Esophagus mucosa (tissue), 1 donor: ENCODE measurements at regions not wholly inside any gene's neighbourhood (a gene's known extent, or its start where the extent isn't known, plus 50 kb on each side); places are given as distances from the start of the nearest gene placed in this dataset.
"Not testable (repeated sequence)": the region's sequence is repeated elsewhere in the genome, so short reads cannot be mapped to it uniquely, and the experiment has no call there.

Experiments used
- ATAC-seq: fragments of 200-7000 bp; cut with Tn5 transposase; one replicate; pipeline ENCODE4 v1.9.1; 2020
- donor health status: DM: yes; HTN: yes; CAD: no.

- no peak for ATAC-seq
These were observed 360.6 kb upstream of the ANKRD30A start for GRCh38 chr10:36764823-36765222.

GRCh38 chr10:36761121-36761520, 364.3 kb upstream of the ANKRD30A start:
- no peak for ATAC-seq

DNA sequence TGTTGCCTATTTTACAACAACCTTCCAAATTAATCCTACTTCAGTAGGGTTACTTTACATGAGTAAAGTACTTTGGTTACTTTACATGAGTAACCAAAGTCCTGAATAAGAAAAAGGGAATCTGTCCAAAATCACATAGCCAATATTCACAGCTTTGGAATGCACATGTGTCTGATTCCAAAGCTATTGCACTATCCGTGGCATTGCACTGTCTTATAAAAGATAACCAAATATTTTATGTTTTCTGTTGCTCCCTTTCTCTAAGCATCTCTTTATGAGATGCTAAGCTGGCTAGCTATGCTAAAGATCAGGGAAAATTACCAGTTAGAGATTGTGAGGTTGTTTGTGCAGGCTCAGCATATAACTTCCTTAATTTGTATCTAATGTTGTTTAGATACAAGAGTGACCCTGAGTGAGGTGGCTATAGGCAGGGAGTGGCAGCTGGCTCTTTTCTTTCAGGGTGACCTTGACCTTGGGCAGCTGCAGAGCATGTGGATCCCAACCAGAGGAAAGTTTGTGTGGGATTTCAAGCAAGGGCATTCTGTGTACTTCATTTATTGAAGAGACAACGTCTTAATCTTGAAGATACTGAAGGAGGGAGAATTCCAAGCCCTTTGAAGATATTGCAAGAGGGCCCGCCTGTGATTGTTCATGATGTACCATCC, 366.1 kb upstream of the ANKRD30A start:
- no peak for ATAC-seq

GRCh38 chr10:36748128-36748871, 377.1 kb upstream of the ANKRD30A start:
- no peak for ATAC-seq

GRCh38 chr10:36739884-36740445, 385.4 kb upstream of the ANKRD30A start:
- ATAC-seq: no peak

- no peak for ATAC-seq
These were observed 386.5 kb upstream of the ANKRD30A start for GRCh38 chr10:36738738-36739431.

DNA sequence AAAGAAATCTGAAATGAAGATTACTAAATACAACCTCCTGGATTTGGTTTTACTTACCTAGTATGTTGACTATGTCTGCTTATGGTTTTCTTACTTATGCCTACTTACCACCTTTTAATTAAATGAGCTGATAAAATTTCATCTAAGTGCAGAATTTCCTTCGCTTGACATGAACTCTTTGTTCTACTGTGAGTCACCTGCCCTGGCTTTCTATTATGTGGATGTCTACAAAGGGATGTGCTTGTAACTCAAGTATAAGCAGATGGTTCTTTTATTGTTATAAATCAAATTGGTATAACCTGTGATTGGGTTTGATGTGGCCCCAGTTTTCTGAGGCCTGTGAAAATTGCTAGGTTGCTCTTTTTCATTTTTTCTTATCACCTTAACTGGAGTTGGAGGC, 389.1 kb upstream of the ANKRD30A start:
- ATAC-seq: no peak

DNA sequence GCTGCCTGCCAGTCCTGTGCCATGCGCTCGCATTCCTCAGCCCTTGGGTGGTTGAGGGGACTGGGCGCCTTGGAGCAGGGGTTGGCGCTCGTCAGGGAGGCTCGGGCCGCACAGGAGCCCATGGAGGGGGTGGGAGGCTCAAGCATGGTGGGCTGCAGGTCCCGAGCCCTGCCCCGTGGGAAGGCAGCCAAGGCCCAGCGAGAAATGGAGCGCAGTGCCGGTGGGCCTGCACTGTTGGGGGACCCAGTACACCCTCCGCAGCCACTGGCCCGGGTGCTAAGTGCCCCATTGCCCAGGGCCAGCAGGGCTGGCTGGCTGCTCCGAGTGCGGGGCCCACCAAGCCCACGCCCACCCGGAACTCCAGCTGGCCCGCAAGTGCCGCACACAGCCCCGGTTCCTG, 390.8 kb upstream of the ANKRD30A start:
- ATAC-seq: not testable (repeated sequence)

- ATAC-seq: no peak
These were observed 395.1 kb upstream of the ANKRD30A start for GRCh38 chr10:36730316-36730715.

GRCh38 chr10:36728626-36729025, 396.8 kb upstream of the ANKRD30A start:
- ATAC-seq: no peak

DNA sequence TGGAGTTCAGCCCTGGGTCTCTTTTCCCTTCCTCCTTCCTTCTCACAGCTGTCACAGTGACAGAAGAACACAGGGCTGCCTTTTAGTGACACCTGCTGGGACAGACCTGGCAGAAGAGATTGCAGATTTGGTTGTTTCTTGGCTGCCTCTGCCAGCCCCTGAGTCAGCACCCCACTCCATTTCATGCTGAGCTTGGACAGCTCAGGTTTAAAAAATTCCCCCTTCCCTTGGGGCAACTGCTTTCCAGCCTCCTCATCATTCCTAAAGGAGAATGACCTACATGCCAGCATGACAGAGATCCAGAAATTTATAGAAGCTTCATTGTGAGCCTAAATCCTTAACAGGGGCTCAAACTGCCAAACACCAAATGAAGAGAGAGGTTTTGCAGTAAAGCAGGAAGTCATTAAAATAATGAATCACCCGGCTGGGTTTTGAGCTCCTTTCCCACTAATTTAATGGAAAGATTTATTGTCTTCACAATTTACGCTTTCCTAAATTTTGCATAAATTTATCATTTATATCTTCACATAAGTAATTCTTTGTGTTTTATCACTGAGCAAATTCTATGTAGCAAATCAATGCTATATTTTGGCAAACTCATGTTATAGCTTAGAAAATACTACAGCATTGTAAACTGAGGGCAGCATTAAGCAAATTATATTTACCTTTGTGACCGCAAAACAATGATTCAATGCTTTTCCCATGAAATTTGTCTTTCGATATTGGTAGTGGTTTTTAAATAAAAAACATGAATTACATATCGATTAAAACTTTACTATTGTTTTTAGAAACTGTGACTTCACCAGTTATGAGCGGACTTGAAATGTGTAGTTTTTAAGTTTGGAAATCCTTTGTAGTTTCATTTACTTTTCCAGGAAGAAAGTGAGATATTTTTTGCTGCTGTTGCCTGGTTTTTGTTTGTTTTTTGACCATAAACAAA, 399.5 kb upstream of the ANKRD30A start:
- no peak for ATAC-seq

- no peak for ATAC-seq
These were observed 402.6 kb upstream of the ANKRD30A start for GRCh38 chr10:36722777-36723176.

DNA sequence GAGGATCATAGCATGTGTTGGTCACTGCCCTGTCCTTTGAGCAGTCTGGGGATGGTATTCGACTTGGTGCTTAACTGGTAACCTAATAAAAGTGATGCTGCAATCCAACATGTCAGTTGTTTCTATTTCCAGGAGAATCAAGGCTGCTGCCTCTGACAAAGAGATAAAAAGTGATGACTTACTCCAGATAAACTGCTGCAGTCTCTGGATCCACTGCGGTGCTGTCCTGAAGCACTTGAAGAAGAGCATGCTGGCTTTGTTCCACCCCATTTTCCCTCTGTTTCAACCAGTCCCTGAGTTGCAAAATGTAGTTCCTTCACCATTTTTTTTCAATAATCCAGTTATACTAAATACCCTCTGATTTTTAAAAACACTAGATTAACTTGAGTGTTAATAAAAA, 403.5 kb upstream of the ANKRD30A start:
- ATAC-seq: no peak

GRCh38 chr10:36720895-36721294, 404.5 kb upstream of the ANKRD30A start:
- ATAC-seq: no peak

DNA sequence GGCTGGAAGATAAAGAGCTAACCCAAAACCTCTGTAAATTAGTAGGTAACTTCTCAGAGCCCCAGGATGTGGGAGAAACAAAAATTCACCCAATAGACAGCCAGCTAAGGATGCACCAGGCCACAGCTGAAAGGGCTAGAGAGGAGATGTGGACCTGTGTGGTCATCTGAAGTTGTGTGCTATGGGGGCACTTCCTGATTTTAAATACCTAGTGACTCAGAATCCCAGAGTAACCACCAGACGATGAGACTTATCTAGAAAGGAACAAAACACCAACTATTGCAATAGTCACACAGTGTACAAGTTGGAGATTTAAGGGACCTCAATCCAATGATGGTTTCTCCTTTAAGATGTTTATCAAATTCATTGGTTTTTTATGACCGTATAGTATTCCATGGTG, 408.3 kb upstream of the ANKRD30A start:
- no peak for ATAC-seq

- ATAC-seq: no peak
These were observed 409.1 kb upstream of the ANKRD30A start for GRCh38 chr10:36716291-36716690.

- no peak for ATAC-seq
These were observed 412.7 kb upstream of the ANKRD30A start for GRCh38 chr10:36712695-36713094.

DNA sequence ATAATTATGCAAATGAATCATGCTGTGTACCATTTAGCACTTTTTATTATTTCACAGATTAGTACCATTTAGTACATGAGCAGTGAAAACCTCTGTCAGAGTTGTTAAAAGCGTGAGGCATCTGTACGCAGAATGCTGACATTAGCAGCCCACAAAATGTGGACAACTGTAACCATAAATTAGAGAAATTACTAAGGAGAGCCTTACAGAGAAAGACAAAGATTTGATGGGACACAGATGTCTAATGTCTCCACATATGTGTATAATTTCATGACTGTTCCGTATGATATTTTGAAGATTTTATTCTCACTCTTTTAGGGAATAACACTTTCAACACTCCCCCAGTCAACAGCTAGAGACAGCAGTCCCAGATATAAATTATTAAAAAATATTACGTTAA, 414.0 kb upstream of the ANKRD30A start:
- ATAC-seq: no peak

- no peak for ATAC-seq
These were observed 421.3 kb upstream of the ANKRD30A start for GRCh38 chr10:36704124-36704523.

DNA sequence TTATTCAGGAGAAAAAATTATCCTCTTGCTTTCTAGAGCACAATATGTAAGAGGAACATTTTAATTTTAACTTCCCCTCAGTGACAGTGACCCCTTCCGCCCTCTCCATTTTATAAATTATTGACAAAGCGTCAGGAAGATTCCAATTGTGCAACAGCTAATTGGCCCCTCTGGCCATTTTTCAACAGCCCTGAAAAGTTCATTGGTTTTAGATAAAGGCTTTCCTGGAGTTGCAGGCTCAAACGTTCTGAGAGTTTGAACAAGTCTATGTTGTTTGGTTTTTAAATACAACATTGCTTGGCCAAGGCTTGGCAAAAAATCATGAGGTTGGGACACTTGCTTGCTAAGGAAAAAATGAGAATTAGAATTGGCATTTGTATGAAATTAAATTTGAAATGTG, 422.2 kb upstream of the ANKRD30A start:
- no peak for ATAC-seq

DNA sequence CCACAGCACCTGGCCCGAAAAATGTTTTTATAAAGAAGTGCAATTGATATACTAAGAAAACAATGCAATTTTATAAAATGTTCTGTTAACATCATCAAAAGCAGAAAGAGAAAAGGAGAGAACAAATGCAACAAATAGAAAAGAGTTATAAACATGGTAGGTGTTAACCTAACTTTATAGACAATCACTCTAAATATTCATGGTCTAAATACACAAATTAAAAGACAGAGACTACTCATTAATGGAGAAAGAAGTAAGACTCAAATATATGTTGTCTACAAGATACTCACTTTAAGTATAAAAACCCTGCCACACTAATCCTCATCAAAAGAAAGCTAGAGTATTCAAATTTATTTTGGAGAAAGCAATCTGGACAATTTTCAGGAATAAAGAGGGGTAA, 425.3 kb upstream of the ANKRD30A start:
- ATAC-seq: no peak

DNA sequence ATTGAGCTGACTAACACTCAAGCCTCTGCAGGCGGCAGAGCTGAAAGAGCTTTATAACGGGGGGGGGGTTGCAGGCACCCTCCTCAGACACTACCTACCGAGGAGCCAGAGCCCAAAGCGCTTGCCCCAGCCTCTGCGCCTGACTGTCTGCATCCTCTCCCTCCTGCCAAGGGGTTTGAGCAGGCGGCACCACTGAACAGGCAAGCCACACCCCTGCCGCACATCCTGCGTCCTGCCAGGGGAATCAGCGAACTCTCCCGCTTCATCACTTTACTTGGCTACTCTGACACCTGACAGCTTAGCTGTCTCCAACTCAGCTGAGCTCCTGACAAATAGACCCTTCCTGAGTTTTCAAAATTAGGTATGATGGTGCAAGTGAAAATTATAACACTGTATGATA, 432.6 kb upstream of the ANKRD30A start:
- no peak for ATAC-seq
